SK-N-SH (cell line): ENCODE measurements at regions not wholly inside any gene's neighbourhood (a gene's known extent, or its start where the extent isn't known, plus 50 kb on each side); places are given as distances from the start of the nearest gene placed in this dataset.

ENCODE experiments used
- JUND ChIP-seq: IDR thresholded peaks from 2 replicates; pipeline ENCODE4 v1.4.0; 2012
- POLR2AphosphoS5 ChIP-seq: IDR thresholded peaks from 2 replicates; pipeline ENCODE4 v1.6.1; 2012; ENCODE audit warnings: low read depth, low read length
- RFX5 ChIP-seq: IDR thresholded peaks from 2 replicates; pipeline ENCODE4 v1.6.1; 2012; ENCODE audit warnings: mild to moderate bottlenecking, improper control_type of control experiment, low read length
- RXRA ChIP-seq: IDR thresholded peaks from 2 replicates; pipeline ENCODE4 v1.4.0; 2012; ENCODE audit warnings: low read depth, mild to moderate bottlenecking, borderline replicate concordance
- TEAD4 ChIP-seq: IDR thresholded peaks from 2 replicates; pipeline ENCODE4 v1.4.0; 2012; ENCODE audit warnings: mild to moderate bottlenecking, borderline replicate concordance; ENCODE audit not compliant: insufficient read depth
- TF ChIP-seq, protein P1 (sequence below): IDR thresholded peaks from 2 replicates; pipeline ENCODE4 v1.4.0; 2012; ENCODE audit warnings: low read depth, borderline replicate concordance
- TF ChIP-seq, protein P2 (sequence below): fragments of 200-600 bp; sonication (generic); IDR thresholded peaks from 2 replicates; pipeline ENCODE4 v1.6.1; 2017; ENCODE audit warnings: antibody characterized with exemption, mild to moderate bottlenecking, moderate library complexity

- TF ChIP-seq RFX5: no peak
- TF ChIP-seq POLR2AphosphoS5: no peak
- TF ChIP-seq JUND: no peak
- TF ChIP-seq, protein P1, sequence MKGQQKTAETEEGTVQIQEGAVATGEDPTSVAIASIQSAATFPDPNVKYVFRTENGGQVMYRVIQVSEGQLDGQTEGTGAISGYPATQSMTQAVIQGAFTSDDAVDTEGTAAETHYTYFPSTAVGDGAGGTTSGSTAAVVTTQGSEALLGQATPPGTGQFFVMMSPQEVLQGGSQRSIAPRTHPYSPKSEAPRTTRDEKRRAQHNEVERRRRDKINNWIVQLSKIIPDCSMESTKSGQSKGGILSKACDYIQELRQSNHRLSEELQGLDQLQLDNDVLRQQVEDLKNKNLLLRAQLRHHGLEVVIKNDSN: no peak
- TF ChIP-seq TEAD4: no peak
- TF ChIP-seq, protein P2, sequence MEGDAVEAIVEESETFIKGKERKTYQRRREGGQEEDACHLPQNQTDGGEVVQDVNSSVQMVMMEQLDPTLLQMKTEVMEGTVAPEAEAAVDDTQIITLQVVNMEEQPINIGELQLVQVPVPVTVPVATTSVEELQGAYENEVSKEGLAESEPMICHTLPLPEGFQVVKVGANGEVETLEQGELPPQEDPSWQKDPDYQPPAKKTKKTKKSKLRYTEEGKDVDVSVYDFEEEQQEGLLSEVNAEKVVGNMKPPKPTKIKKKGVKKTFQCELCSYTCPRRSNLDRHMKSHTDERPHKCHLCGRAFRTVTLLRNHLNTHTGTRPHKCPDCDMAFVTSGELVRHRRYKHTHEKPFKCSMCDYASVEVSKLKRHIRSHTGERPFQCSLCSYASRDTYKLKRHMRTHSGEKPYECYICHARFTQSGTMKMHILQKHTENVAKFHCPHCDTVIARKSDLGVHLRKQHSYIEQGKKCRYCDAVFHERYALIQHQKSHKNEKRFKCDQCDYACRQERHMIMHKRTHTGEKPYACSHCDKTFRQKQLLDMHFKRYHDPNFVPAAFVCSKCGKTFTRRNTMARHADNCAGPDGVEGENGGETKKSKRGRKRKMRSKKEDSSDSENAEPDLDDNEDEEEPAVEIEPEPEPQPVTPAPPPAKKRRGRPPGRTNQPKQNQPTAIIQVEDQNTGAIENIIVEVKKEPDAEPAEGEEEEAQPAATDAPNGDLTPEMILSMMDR: no peak
- no peak for TF ChIP-seq RXRA
Observed at GRCh38 chr13:88395804-88396203, 724.6 kb downstream of the SLITRK5 start.
